Natural killer cell (primary cell): ENCODE measurements at regions not wholly inside any gene's neighbourhood (a gene's known extent, or its start where the extent isn't known, plus 50 kb on each side); places are given as distances from the start of the nearest gene placed in this dataset.

Experiments
- ATAC-seq, 3 donors: fragments of 150-1000 bp in 2 of 3; fragments of 200-7000 bp in 1 of 3; cut with Tn5 transposase; 1 replicate in 1 of 3; 2 replicates in 2 of 3; pipeline ENCODE4 v1.10.0; 2021; ENCODE audit warnings: mild to moderate bottlenecking in 2 of 3, moderate library complexity in 2 of 3
- DNase-seq, 2 donors: peaks; one replicate each; pipeline versions ENCODE4 v3.0.0 to v3.0.0-alpha.2; 2013 to 2021; ENCODE audit warnings: mixed read lengths in 1 of 2
- H3K27ac ChIP-seq: one replicate; pipeline ENCODE4 v1.5.1; 2013; ENCODE audit warnings: mild to moderate bottlenecking, low read length
- H3K27me3 ChIP-seq: one replicate; pipeline ENCODE4 v1.6.1; 2013; ENCODE audit warnings: low read length; ENCODE audit not compliant: control insufficient read depth, insufficient read depth
- H3K36me3 ChIP-seq: one replicate; pipeline ENCODE4 v1.6.1; 2013; ENCODE audit warnings: low read length; ENCODE audit not compliant: control insufficient read depth, insufficient read depth
- H3K4me1 ChIP-seq: one replicate; pipeline ENCODE4 v1.6.1; 2013; ENCODE audit warnings: low read length; ENCODE audit not compliant: control insufficient read depth, insufficient read depth
- H3K4me3 ChIP-seq: one replicate; pipeline ENCODE4 v1.5.1; 2013; ENCODE audit warnings: low read length
- H3K9me3 ChIP-seq: one replicate; pipeline ENCODE4 v1.6.1; 2013; ENCODE audit warnings: low read length; ENCODE audit not compliant: control insufficient read depth, insufficient read depth
- H3K27ac Mint-ChIP-seq, 2 donors: one replicate each; pipeline ENCODE4 v1.8.0; 2022; ENCODE audit warnings: mild to moderate bottlenecking in 2 of 2, mixed read lengths in 2 of 2, moderate library complexity in 1 of 2
- H3K27me3 Mint-ChIP-seq, 2 donors: one replicate each; pipeline ENCODE4 v1.8.0; 2022; ENCODE audit warnings: low read depth in 2 of 2, mixed read lengths in 2 of 2
- H3K36me3 Mint-ChIP-seq: one replicate; pipeline ENCODE4 v1.8.0; 2022; ENCODE audit warnings: mixed read lengths
- H3K4me1 Mint-ChIP-seq, 2 donors: one replicate each; pipeline ENCODE4 v1.8.0; 2022; ENCODE audit warnings: mixed read lengths in 2 of 2
- H3K4me3 Mint-ChIP-seq: one replicate; pipeline ENCODE4 v1.8.0; 2022; ENCODE audit warnings: mild to moderate bottlenecking, moderate library complexity, mixed read lengths
- H3K9me3 Mint-ChIP-seq, 2 donors: one replicate each; pipeline ENCODE4 v1.8.0; 2022; ENCODE audit warnings: mixed read lengths in 2 of 2
- CTCF ChIP-seq: fragments of 200-600 bp; IDR thresholded peaks from one replicate; pipeline ENCODE4 v1.8.0; 2022; ENCODE audit warnings: antibody characterized with exemption
- WGBS: methylation state at CpG from one replicate; pipeline ENCODE4 v1.1.7; 2013; ENCODE audit warnings: missing lambda C conversion rate; ENCODE audit not compliant: insufficient coverage; 5-methylcytosine and 5-hydroxymethylcytosine counted together
- intact Hi-C: fragments of 100-400 bp; cut with micrococcal nuclease; formaldehyde crosslinking; loops from one replicate; pipeline ENCODE4 v1.14.2; 2022

- Mint-ChIP-seq H3K9me3 (peaks cover 4 to 12% of the 10 kb centered on the region in 2 donors), H3K27ac (no peak overlapping the region), H3K36me3 (no peaks in the 10 kb centered on the region), H3K4me1 (no peaks in the 10 kb centered on the region), H3K27me3 (no peaks in the 10 kb centered on the region), H3K4me3 (no peak overlapping the region)
- Histone ChIP-seq H3K4me3 (no peak overlapping the region), H3K27ac (no peak overlapping the region), H3K9me3 (no peaks in the 10 kb centered on the region), H3K36me3 (no peaks in the 10 kb centered on the region), H3K27me3 (no peaks in the 10 kb centered on the region), H3K4me1 (no peaks in the 10 kb centered on the region)
- no peak for ATAC-seq
- intact Hi-C loops = no loop called here
- 67% methylated on average over 1 of the region's 1 CpG for WGBS
- no peak for TF ChIP-seq CTCF
- no peak for DNase-seq
Observed at GRCh38 chr3:132116601-132117000, 81.8 kb upstream of the CPNE4 start.

DNA sequence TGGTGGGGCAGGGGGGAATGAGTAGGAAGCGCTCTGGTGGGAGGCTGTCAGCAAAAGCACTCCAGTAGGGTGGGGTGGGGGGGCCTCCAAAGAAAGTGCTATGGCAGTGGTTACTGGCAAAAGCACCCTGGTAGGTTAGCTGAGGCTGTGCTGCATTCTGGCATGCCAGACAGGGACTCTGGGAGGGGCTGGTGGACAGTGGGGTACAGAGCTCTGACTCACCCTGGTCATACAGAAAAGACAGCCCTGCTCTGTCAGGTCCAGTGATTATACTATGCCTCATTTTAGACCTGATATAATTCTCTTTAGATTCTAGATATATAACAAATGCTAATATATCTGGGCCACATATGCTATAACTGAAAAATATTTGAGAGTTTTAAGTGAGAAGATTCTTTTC is 82.8 kb upstream of the CPNE4 start:
- no peak for TF ChIP-seq CTCF
- no peaks in the 10 kb centered on the region for H3K27me3 Mint-ChIP-seq
- 68% methylated on average over 1 of the region's 1 CpG for WGBS
- no peak for DNase-seq
- H3K27ac ChIP-seq = no peak overlapping the region
- no peaks in the 10 kb centered on the region for H3K4me1 ChIP-seq
- H3K9me3 ChIP-seq = no peaks in the 10 kb centered on the region
- no peak for ATAC-seq
- H3K36me3 ChIP-seq = no peaks in the 10 kb centered on the region
- no peak overlapping the region for H3K27ac Mint-ChIP-seq
- H3K9me3 Mint-ChIP-seq = peaks cover 4 to 12% of the 10 kb centered on the region in 2 donors
- no peaks in the 10 kb centered on the region for H3K4me1 Mint-ChIP-seq
- H3K36me3 Mint-ChIP-seq = no peaks in the 10 kb centered on the region
- intact Hi-C loops = no loop called here
- H3K4me3 ChIP-seq = no peak overlapping the region
- H3K4me3 Mint-ChIP-seq = no peak overlapping the region
- H3K27me3 ChIP-seq = no peaks in the 10 kb centered on the region

GRCh38 chr3:132119531-132119930 is 84.7 kb upstream of the CPNE4 start:
- H3K4me3 ChIP-seq = no peak overlapping the region
- no peaks in the 10 kb centered on the region for H3K9me3 ChIP-seq
- H3K4me1 ChIP-seq = no peaks in the 10 kb centered on the region
- DNase-seq (no peak), ATAC-seq (no peak)
- intact Hi-C loops = no loop called here
- no CpG with 5 or more reads among the region's 1 CpG for WGBS
- Mint-ChIP-seq H3K27ac (no peak overlapping the region), H3K4me3 (no peak overlapping the region), H3K4me1 (no peaks in the 10 kb centered on the region), H3K36me3 (no peaks in the 10 kb centered on the region), H3K27me3 (no peaks in the 10 kb centered on the region), H3K9me3 (peaks cover 2 to 5% of the 10 kb centered on the region in 2 donors)
- no peaks in the 10 kb centered on the region for H3K27me3 ChIP-seq
- no peak overlapping the region for H3K27ac ChIP-seq
- H3K36me3 ChIP-seq = no peaks in the 10 kb centered on the region
- TF ChIP-seq CTCF = no peak

GRCh38 chr3:132124096-132124495 is 89.3 kb upstream of the CPNE4 start:
- Mint-ChIP-seq H3K36me3 (no peaks in the 10 kb centered on the region), H3K4me1 (no peaks in the 10 kb centered on the region), H3K4me3 (no peak overlapping the region), H3K27me3 (no peaks in the 10 kb centered on the region), H3K27ac (no peak overlapping the region), H3K9me3 (peaks cover 4 to 5% of the 10 kb centered on the region in 2 donors)
- 82% methylated on average over 2 of the region's 3 CpGs for WGBS
- Histone ChIP-seq H3K27ac (no peak overlapping the region), H3K9me3 (no peaks in the 10 kb centered on the region), H3K27me3 (no peaks in the 10 kb centered on the region), H3K4me3 (no peak overlapping the region), H3K4me1 (no peaks in the 10 kb centered on the region), H3K36me3 (no peaks in the 10 kb centered on the region)
- TF ChIP-seq CTCF = no peak
- ATAC-seq (no peak), DNase-seq (no peak)
- intact Hi-C loops = no loop called here
